ENCODE measurements at regions not wholly inside any gene's neighbourhood (a gene's known extent, or its start where the extent isn't known, plus 50 kb on each side); places are given as distances from the start of the nearest gene placed in this dataset.

GRCh38 chr9:35552837-35553236 is 52.2 kb upstream of the TESK1 start:
- H3K36me3 ChIP-seq = peaks cover 5% of the 10 kb centered on the region
- no peaks in the 10 kb centered on the region for H3K9me3 ChIP-seq (ENCODE audit: severe bottlenecking)
- H3K27me3 ChIP-seq (ENCODE audit: insufficient read depth, low read depth, severe bottlenecking) = no peaks in the 10 kb centered on the region
- H3K27ac ChIP-seq = no peak overlapping the region
- H3K4me3 ChIP-seq (ENCODE audit: low read depth, low read length) = no peak overlapping the region
- DNase-seq = no peak
- TF ChIP-seq CTCF (IDR thresholded peaks at IDR 0.05; ENCODE audit: low read depth, low read length) = no peak

- Histone ChIP-seq H3K27me3 (ENCODE audit: insufficient read depth, low read depth, severe bottlenecking) (no peaks in the 10 kb centered on the region), H3K27ac (no peak overlapping the region), H3K9me3 (ENCODE audit: severe bottlenecking) (no peaks in the 10 kb centered on the region), H3K4me3 (ENCODE audit: low read depth, low read length) (no peak overlapping the region), H3K36me3 (peaks cover 8% of the 10 kb centered on the region)
- TF ChIP-seq CTCF (IDR thresholded peaks at IDR 0.05; ENCODE audit: low read depth, low read length) = peak; percentile 84
- DNase-seq = peak; percentile 73
Measured at GRCh38 chr9:35553670-35554543, 51.2 kb upstream of the TESK1 start.

GRCh38 chr9:35555246-35555701 is 49.8 kb upstream of the TESK1 start:
- Histone ChIP-seq H3K4me3 (ENCODE audit: low read depth, low read length) (no peak overlapping the region), H3K27me3 (ENCODE audit: insufficient read depth, low read depth, severe bottlenecking) (no peaks in the 10 kb centered on the region), H3K27ac (no peak overlapping the region), H3K36me3 (peaks cover 10% of the 10 kb centered on the region), H3K9me3 (ENCODE audit: severe bottlenecking) (no peaks in the 10 kb centered on the region)
- no peak for TF ChIP-seq CTCF (IDR thresholded peaks at IDR 0.05; ENCODE audit: low read depth, low read length)
- no peak for DNase-seq

Data from WERI-Rb-1 (cell line).